ENCODE measurements at regions not wholly inside any gene's neighbourhood (a gene's known extent, or its start where the extent isn't known, plus 50 kb on each side); places are given as distances from the start of the nearest gene placed in this dataset.
"Not testable (repeated sequence)": the region's sequence is repeated elsewhere in the genome, so short reads cannot be mapped to it uniquely, and the experiment has no call there.

- DNase-seq (ENCODE audit: low read depth, low spot score); H3K9me3 ChIP-seq (ENCODE audit: control insufficient read depth, low read depth, low read length); H2AFZ ChIP-seq (ENCODE audit: control insufficient read depth, low read length); H3K9ac ChIP-seq (ENCODE audit: control insufficient read depth, extremely low read depth, insufficient read depth, low read length); H3K36me3 ChIP-seq (ENCODE audit: control insufficient read depth in 2 of 2, extremely low read depth in 1 of 2, insufficient read depth in 2 of 2, low read length in 2 of 2); H3K79me2 ChIP-seq (ENCODE audit: control insufficient read depth, insufficient read depth, low read length); H3K4me2 ChIP-seq (ENCODE audit: control insufficient read depth, extremely low read depth, insufficient read depth, low read depth, low read length); H3K27ac ChIP-seq (ENCODE audit: control insufficient read depth, insufficient read depth, low read length); H3K4me1 ChIP-seq (ENCODE audit: control insufficient read depth, extremely low read depth, insufficient read depth, low read length); H3K9me1 ChIP-seq (ENCODE audit: control insufficient read depth, extremely low read depth, insufficient read depth, low read length); H4K20me1 ChIP-seq (ENCODE audit: control insufficient read depth, extremely low read depth, insufficient read depth, low read length); FAIRE-seq; dilution Hi-C loops (cut with MboI; ENCODE audit: extremely low pct_ligation_motif_present, low sequenced_read_pairs); H3K4me3 ChIP-seq (ENCODE audit: control insufficient read depth in 2 of 3, extremely low read depth in 1 of 3, insufficient read depth in 2 of 3, low read depth in 1 of 3, low read length in 3 of 3); H3K27me3 ChIP-seq (ENCODE audit: control insufficient read depth, extremely low read depth, insufficient read depth, low read length): not testable (repeated sequence)
These were observed 1618.2 kb downstream of the SPATA31A7 start for GRCh38 chr9:62808081-62808480.

- FAIRE-seq; H4K20me1 ChIP-seq (ENCODE audit: control insufficient read depth, extremely low read depth, insufficient read depth, low read length); H3K4me1 ChIP-seq (ENCODE audit: control insufficient read depth, extremely low read depth, insufficient read depth, low read length); H2AFZ ChIP-seq (ENCODE audit: control insufficient read depth, low read length); H3K27me3 ChIP-seq (ENCODE audit: control insufficient read depth, extremely low read depth, insufficient read depth, low read length); H3K9ac ChIP-seq (ENCODE audit: control insufficient read depth, extremely low read depth, insufficient read depth, low read length); H3K9me1 ChIP-seq (ENCODE audit: control insufficient read depth, extremely low read depth, insufficient read depth, low read length); H3K79me2 ChIP-seq (ENCODE audit: control insufficient read depth, insufficient read depth, low read length); dilution Hi-C loops (cut with MboI; ENCODE audit: extremely low pct_ligation_motif_present, low sequenced_read_pairs); DNase-seq (ENCODE audit: low read depth, low spot score); H3K9me3 ChIP-seq (ENCODE audit: control insufficient read depth, low read depth, low read length); H3K27ac ChIP-seq (ENCODE audit: control insufficient read depth, insufficient read depth, low read length); H3K4me2 ChIP-seq (ENCODE audit: control insufficient read depth, extremely low read depth, insufficient read depth, low read depth, low read length); H3K36me3 ChIP-seq (ENCODE audit: control insufficient read depth in 2 of 2, extremely low read depth in 1 of 2, insufficient read depth in 2 of 2, low read length in 2 of 2); H3K4me3 ChIP-seq (ENCODE audit: control insufficient read depth in 2 of 3, extremely low read depth in 1 of 3, insufficient read depth in 2 of 3, low read depth in 1 of 3, low read length in 3 of 3): not testable (repeated sequence)
These were observed 1620.5 kb downstream of the SPATA31A7 start for GRCh38 chr9:62810318-62810717.

DNA sequence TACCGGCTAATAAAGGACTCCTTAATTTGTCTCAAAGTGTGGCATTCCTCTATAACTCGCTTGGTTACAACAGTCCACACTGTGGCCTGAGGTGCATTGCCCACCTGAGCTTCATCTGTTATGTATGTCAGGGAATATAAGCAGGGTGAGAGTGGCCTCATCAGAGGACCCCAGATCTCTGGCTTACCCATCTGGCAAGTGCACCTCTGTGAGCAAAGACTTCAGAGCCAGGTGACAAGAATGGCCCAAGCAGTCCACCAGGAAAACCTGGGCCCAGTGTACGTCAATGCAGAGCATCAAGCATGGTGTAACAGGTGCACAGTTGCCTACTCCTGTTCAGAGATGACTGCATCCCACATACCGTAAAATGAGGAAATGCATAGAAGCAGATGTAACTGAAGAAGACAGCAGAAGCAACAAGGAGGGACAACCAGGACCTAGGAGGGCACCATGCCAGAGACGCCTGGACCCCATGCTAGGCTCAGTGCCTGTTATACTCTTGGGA lies 1621.0 kb downstream of the SPATA31A7 start:
- H3K36me3 ChIP-seq (ENCODE audit: control insufficient read depth in 2 of 2, extremely low read depth in 1 of 2, insufficient read depth in 2 of 2, low read length in 2 of 2); H3K9me1 ChIP-seq (ENCODE audit: control insufficient read depth, extremely low read depth, insufficient read depth, low read length); H4K20me1 ChIP-seq (ENCODE audit: control insufficient read depth, extremely low read depth, insufficient read depth, low read length); DNase-seq (ENCODE audit: low read depth, low spot score); H3K4me1 ChIP-seq (ENCODE audit: control insufficient read depth, extremely low read depth, insufficient read depth, low read length); FAIRE-seq; H3K4me3 ChIP-seq (ENCODE audit: control insufficient read depth in 2 of 3, extremely low read depth in 1 of 3, insufficient read depth in 2 of 3, low read depth in 1 of 3, low read length in 3 of 3); dilution Hi-C loops (cut with MboI; ENCODE audit: extremely low pct_ligation_motif_present, low sequenced_read_pairs); H2AFZ ChIP-seq (ENCODE audit: control insufficient read depth, low read length); H3K9me3 ChIP-seq (ENCODE audit: control insufficient read depth, low read depth, low read length); H3K27me3 ChIP-seq (ENCODE audit: control insufficient read depth, extremely low read depth, insufficient read depth, low read length); H3K4me2 ChIP-seq (ENCODE audit: control insufficient read depth, extremely low read depth, insufficient read depth, low read depth, low read length); H3K79me2 ChIP-seq (ENCODE audit: control insufficient read depth, insufficient read depth, low read length); H3K27ac ChIP-seq (ENCODE audit: control insufficient read depth, insufficient read depth, low read length); H3K9ac ChIP-seq (ENCODE audit: control insufficient read depth, extremely low read depth, insufficient read depth, low read length): not testable (repeated sequence)

GRCh38 chr9:62815436-62815835 lies 1625.6 kb downstream of the SPATA31A7 start:
- H2AFZ ChIP-seq (ENCODE audit: control insufficient read depth, low read length); H3K27me3 ChIP-seq (ENCODE audit: control insufficient read depth, extremely low read depth, insufficient read depth, low read length); H3K79me2 ChIP-seq (ENCODE audit: control insufficient read depth, insufficient read depth, low read length); H3K4me1 ChIP-seq (ENCODE audit: control insufficient read depth, extremely low read depth, insufficient read depth, low read length); H3K36me3 ChIP-seq (ENCODE audit: control insufficient read depth in 2 of 2, extremely low read depth in 1 of 2, insufficient read depth in 2 of 2, low read length in 2 of 2); dilution Hi-C loops (cut with MboI; ENCODE audit: extremely low pct_ligation_motif_present, low sequenced_read_pairs); FAIRE-seq; H3K4me2 ChIP-seq (ENCODE audit: control insufficient read depth, extremely low read depth, insufficient read depth, low read depth, low read length); H3K9me1 ChIP-seq (ENCODE audit: control insufficient read depth, extremely low read depth, insufficient read depth, low read length); H3K9ac ChIP-seq (ENCODE audit: control insufficient read depth, extremely low read depth, insufficient read depth, low read length); H3K9me3 ChIP-seq (ENCODE audit: control insufficient read depth, low read depth, low read length); DNase-seq (ENCODE audit: low read depth, low spot score); H3K4me3 ChIP-seq (ENCODE audit: control insufficient read depth in 2 of 3, extremely low read depth in 1 of 3, insufficient read depth in 2 of 3, low read depth in 1 of 3, low read length in 3 of 3); H4K20me1 ChIP-seq (ENCODE audit: control insufficient read depth, extremely low read depth, insufficient read depth, low read length); H3K27ac ChIP-seq (ENCODE audit: control insufficient read depth, insufficient read depth, low read length): not testable (repeated sequence)

DNA sequence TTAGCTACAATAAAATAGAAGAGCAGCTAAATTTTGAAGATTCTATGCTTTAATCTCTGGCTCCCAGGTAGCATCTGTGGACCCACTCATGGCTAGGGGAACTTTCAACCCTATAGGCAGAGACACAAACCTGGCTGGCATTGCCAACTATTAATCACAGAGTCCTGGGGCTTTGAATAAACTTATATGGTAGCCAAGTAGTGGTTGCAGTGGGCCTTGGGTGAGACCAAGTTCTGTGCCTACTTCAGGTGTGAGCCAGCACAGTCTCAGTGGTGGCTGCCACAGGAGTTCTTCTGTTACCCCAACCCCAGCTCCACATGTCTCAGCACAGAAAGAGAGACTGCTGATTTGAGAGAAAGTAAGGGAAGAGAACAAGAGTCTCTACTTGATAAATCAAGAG lies 1626.5 kb downstream of the SPATA31A7 start:
- H4K20me1 ChIP-seq (ENCODE audit: control insufficient read depth, extremely low read depth, insufficient read depth, low read length), result not testable (repeated sequence)

More for the DNA sequence above, 1626.5 kb downstream of the SPATA31A7 start:
- DNase-seq (ENCODE audit: low read depth, low spot score); H2AFZ ChIP-seq (ENCODE audit: control insufficient read depth, low read length); H3K9ac ChIP-seq (ENCODE audit: control insufficient read depth, extremely low read depth, insufficient read depth, low read length); H3K27ac ChIP-seq (ENCODE audit: control insufficient read depth, insufficient read depth, low read length); H3K36me3 ChIP-seq (ENCODE audit: control insufficient read depth in 2 of 2, extremely low read depth in 1 of 2, insufficient read depth in 2 of 2, low read length in 2 of 2); FAIRE-seq; H3K9me1 ChIP-seq (ENCODE audit: control insufficient read depth, extremely low read depth, insufficient read depth, low read length); H3K79me2 ChIP-seq (ENCODE audit: control insufficient read depth, insufficient read depth, low read length); H3K27me3 ChIP-seq (ENCODE audit: control insufficient read depth, extremely low read depth, insufficient read depth, low read length); dilution Hi-C loops (cut with MboI; ENCODE audit: extremely low pct_ligation_motif_present, low sequenced_read_pairs); H3K4me3 ChIP-seq (ENCODE audit: control insufficient read depth in 2 of 3, extremely low read depth in 1 of 3, insufficient read depth in 2 of 3, low read depth in 1 of 3, low read length in 3 of 3); H3K4me2 ChIP-seq (ENCODE audit: control insufficient read depth, extremely low read depth, insufficient read depth, low read depth, low read length); H3K4me1 ChIP-seq (ENCODE audit: control insufficient read depth, extremely low read depth, insufficient read depth, low read length); H3K9me3 ChIP-seq (ENCODE audit: control insufficient read depth, low read depth, low read length): not testable (repeated sequence)
